ENCODE measurements at regions not wholly inside any gene's neighbourhood (a gene's known extent, or its start where the extent isn't known, plus 50 kb on each side); places are given as distances from the start of the nearest gene placed in this dataset.
A peak's percentile ranks its signal among the peaks of the same experiment; 100 is the strongest.

DNA sequence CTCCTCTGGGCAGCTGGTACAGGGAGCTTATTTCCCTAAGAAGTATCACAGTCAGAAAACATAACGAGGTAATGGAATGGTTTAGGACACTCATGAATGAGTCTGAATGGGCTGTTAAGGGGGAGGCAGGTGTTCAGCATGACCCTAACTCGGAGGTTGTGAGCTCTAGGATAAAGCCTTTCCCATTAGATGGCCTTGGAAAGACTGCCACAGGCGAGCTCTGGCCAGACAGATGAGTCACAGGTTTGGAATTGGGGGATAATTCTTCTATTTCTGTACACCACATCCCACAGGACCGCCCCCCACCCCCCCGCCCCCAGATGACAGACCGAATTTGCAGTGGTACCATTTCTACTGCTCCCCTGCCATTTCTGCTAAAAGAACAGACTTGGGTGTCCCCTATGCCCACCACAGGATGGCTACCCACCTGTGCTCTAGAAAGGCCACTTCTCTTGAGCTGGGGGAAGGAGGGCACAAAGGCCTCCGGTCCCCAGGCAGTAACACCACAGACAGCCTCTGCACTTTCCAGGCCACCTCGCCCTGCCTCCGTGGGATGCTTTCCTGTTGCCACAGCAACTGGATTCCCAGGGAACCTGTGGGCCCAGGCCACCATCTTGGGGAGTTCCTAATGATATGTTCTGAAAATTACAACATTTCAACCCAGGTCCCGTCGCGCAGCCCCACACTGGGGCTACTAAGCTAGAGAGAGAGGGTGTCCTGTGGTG is 76.7 kb downstream of the TRIM29 start:
- DNase-seq (ENCODE audit: low spot score), result peak; percentile 63

DNA sequence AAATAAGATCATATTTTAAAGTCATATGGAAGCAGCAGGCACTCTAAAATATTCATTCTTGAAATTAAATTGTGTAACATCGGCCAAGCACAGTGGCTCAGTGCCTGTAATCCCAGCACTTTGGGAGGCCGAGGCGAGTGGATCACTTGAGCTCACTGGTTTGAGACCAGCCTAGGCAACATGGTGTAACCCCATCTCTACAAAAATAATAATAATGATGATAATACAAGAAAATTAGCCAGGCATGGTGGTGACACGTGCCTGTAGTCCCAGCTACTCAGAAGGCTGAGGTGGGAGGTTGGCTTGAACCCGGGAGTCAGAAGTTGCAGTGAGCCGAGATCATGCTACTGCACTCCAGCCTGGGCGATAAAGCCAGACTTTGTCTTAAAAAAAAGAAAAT is 77.4 kb downstream of the TRIM29 start:
- no peak for DNase-seq (ENCODE audit: low spot score)

DNA sequence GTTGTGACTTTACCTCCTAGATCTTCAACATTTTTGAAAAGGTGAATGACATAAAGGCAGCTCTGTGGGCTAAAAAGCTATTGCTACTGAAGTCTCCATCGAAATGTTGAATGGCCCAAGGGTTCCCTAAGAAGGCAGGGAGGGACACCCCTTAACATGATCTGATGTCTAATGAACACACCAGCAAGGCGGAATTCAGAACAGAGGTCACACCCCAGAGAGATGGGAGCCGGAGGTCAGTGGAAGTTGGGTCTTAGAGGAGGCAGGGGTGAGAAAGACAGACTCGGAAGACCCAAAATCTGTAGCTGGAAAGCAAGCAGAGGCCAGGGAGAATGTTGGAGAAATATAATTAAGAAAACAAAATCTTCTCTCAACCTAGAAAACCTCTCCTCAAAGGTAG is 79.0 kb downstream of the TRIM29 start:
- DNase-seq (ENCODE audit: low spot score), result no peak

DNA sequence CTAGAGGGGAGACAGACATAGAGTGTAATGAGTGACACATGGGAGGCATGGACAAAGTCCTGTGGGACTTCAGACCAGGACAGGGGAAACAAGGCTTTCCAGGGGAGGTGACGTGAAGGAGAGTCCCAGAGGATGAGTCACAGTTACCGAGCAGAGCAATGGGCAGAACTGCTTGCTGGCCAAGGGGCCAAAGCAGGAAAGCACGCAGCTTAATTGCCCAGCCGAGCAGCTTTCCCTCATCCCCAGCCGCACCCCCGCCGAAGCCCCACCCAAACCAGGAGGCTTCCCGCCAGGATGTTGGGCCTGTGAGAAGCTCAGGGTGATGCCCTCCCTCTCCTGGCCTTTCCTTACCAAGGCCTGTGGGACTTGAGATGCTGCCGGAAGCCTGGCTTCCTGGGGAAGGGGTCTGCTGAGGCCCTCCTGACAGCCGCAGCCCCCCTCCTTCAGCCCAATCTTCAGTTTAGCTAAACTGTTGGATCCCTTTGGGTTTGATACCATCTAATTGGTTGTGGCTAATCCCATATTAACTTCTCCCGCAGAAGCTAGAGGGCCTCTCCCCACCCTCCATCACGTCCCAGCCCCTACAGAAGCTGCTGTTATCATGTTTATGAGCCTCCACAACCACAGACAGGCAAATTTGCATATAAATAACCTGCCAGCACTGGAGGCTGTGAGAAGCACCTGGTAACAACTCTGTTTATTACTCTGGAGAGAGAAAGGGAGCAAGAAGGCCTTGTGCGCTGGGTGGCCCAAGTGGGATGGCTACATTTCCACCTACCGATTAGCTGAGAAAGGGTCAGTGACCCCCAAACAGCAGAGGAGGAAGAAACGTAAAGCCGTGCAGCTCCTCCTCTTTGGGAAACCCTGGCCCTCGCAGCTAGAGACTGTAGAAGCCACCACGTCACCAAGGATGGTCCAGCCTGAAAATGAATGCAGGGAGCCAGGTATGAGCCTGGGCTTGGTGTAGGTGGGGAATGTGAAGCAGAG is 80.0 kb downstream of the TRIM29 start:
- DNase-seq (ENCODE audit: low spot score), result peak; percentile 71

DNA sequence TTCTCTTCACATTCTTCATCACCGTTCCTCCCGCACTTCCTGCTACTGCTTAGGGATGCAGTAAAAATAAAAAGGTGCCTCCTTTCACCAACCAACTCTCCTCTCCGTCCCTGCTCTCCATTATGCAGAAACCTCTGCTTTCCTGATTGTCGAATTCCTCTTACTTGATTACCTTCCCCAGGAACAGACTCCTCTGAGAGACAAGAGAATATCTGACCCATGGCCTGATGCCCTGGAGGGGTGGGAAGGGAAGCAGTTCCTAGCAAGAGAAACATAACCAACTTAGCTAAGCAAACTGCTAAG is 80.9 kb downstream of the TRIM29 start:
- DNase-seq (ENCODE audit: low spot score), result no peak

DNA sequence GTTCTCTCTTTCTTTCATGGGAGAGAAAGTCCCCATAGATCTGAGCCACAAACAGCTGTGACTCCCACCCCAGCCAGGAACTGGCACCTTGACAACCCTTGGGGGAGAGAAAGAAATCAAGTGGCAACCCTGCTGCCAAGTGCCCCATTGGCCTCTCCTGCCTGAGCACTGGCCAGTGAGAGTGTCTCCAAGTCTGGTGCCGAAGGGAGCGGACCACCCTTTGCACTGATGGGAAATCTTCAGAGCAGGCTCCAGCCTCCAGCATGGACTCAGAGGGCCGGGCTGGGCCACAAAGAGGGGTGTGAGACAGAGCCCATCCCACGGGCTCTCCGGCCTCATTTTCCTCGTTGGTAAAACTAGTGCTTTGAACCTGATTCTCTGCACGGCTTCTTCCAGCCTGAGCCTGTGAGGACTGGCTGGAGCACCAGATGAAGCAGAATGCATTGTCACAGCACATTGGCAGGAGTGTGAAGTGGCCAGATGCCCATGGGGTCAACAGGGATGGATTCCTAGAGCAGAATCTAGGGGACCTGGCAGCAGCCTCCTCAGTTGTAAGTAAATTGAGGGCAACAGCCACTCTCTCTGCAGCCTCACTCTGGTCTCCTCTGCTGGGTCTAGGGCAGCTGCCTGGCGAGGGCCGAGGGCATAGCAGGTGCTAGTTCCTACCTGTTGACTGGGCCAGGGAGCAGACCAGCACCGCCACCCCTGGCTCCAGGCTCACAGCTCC is 81.4 kb downstream of the TRIM29 start:
- no peak for DNase-seq (ENCODE audit: low spot score)

DNA sequence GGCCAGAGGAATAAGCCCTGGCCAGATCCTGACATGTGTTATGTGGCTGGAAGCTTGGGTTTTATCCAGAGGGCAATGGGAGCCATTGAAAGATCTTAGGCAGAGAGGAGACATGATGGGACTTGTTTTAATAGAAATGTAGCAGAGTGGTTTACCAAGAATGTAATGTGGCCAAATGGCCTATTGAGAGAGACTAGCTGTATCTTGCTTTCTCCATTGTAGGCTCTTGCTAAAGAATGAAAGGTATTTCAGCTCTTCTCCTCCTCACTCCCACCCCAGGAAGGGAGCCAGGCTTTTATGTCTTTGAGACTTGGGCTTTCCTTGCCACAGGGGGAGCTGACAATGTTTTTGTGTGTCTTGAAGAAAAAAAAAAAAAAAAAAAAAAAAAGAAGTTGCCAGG is 82.3 kb downstream of the TRIM29 start:
- DNase-seq (ENCODE audit: low spot score), result no peak

DNA sequence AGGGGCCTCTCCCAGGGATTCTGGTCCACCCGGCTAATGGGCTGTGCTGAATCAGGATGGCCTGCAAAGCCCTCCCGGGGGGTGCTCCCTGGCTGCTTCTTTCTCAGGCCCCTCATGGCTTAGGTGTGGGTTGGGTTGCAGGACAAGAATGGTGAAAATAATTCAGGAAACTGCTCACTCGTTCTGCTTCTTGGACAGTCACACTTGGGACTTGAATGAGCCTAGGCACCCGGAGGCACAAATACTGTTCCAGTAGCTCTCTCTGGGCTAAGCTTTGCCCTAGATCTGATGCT is 83.2 kb downstream of the TRIM29 start:
- no peak for DNase-seq (ENCODE audit: low spot score)

DNA sequence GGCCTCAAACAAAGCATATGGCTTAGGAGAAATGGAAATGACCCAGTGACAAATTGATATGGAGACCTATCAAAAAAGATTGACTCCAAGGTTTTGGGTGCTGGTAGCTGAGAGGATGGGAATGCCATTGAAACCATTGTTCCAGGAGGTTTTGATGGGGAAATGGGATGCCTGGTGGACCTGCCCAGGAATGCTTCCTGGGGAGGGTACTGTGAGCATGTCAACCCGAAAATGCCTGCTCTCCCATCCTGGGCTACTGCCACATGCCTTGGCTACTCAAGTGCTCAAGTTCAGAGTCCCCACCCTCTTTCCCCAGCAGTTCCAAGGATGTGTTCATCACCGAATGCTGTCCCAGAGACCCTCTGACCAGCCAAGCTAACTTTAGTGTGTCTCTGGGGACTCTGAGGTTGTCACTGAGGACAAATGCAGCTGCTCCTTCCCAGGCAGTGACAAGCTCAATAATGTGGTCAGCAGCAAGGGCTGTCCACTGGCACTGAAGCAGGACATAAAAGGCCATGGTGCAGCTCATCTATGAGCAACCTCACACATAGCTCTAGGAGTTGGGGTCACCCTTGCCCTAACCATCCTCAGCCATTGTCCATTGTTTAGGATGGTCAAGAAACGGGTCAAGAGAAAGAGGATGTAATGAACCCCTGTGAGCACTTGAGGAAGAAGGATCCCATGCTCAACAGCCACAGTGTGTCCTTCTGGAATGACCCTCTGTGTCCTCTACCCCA is 83.7 kb downstream of the TRIM29 start:
- no peak for DNase-seq (ENCODE audit: low spot score)

DNA sequence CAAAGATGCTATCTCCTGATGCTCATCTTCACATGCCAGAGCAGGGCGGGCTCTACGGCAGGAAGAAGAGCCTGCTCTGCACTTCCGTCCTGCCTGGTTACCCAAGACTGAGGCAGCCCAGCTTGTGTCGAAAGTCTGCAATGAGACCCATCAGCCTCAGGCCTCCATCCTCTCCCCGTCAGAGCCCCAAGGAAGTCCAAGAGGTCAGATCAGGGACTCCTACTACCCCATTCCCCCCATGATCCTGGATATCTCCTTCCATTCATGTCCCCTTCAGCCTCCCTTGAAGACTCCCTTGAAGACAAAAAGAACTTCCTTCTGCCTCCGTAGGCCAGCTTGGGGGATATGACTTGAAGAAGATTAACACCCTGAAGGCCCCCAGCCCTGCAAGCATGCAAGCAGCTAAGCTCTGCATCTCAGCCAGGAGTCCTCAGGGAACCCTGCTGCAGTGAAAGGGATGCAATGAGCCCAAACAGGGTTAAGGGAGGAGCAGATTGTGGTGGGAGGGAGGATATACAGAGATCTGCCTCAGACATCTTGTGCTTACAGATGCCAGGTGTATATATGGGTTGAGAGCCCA is 85.6 kb downstream of the TRIM29 start:
- DNase-seq (ENCODE audit: low spot score), result no peak

DNA sequence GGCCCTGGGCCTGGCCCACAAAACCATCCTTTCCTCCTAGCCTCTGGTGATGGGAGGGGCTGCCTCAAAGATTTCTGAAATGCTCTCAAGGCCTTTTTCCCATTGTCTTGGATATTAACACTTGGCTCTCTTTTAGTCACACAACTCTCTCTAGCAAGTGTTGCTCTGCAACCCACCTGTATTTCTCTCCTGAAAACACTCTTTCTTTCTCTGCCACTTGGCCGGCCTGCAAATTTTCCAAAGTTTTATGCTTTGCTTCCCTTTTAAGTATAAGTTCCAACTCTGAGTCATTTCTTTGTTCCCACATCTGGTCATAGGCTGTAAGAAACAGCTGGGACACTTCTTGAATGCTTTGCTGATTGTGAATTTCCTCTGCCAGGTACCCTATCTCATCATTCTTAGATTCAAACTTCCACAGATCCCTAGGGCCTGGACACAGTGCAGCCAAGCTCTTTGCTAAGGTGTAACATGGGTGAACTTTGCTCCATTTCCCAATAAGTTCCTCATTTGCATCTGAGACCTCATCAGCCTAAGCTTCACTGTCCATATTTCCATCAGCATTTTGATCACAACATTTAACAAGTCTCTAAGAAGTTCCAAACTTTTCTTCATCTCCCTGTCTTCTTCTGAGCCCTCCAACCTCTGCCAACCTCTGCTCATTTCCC is 93.8 kb downstream of the TRIM29 start:
- no peak for DNase-seq (ENCODE audit: low spot score)

DNA sequence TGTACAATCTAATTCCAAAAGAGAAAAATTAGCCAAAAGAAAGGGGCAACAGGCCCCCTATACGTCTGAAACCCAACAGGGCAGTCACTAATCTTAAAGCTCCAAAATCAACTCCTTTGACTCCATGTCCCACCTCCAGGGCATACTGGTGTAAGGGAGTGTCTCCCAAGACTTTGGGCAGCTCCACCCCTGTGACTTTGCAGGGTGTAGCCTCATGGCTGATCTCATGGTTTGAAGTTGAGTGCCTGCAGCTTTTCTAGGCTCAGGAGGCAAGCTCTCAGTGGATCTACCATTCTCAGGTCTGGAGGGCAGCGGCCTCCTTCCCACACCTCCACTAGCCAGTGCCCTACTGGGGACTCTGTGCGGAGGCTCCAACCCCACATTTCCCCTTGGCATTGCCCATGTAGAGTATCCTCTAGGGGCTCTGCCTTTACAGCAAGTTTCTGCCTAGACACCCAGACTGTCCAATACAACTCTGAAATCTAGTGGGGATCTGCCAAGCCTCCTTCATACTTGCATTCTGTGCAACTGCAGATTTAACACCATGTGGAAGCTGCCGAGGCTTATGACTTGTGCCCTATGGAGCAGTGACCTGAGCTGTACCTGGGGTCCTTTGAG is 94.5 kb downstream of the TRIM29 start:
- no peak for DNase-seq (ENCODE audit: low spot score)

DNA sequence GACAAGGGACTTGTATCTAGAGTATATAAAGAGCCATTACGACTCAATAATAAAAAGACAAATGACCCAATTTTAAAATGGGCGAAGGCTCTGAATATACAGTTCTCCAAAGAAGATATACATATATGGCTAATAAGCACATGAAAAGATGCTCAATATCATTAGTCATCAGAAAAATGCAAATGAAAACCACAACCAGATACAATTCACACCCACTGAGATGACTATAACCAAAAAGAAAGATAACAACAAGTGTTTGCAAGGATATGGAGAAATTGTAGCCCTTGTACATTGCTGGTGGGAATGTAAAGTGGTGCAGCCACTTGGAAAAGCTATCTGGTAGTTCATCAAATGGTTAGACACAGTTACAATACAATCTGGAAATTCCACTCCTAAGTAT is 96.3 kb downstream of the TRIM29 start:
- no peak for DNase-seq (ENCODE audit: low spot score)

DNA sequence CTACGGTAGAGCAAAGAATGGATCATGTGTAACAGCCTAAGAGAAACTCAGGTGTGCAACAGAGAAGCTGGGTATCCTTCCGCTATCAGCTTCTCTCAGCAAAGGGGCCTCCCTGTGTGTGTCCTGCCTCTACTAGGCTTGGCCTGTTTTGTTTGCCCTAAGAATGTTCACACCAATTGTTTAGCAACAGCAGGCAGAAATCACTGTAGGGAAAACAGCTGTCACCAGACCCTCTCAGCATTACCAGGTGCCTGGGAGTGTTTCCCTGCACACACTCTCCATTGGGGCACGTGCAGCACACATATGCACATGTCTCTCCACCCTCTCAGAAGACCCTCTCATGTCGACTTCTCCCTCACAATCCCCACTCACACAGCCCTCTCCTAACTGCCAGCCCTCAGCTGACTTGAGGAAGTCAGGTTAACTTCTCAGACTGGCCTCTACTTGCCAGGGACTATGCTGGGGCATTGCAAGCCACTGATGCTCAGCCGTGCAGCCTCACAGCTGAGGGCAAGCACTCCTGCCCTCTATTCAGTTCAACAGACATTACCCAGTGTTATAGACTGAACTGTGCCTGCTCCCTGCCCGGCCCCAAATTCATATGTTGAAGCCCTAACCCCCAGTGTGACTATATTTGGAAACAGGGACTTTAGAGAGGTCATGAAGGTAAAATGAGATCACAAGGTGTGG is 97.6 kb downstream of the TRIM29 start:
- no peak for DNase-seq (ENCODE audit: low spot score)

DNA sequence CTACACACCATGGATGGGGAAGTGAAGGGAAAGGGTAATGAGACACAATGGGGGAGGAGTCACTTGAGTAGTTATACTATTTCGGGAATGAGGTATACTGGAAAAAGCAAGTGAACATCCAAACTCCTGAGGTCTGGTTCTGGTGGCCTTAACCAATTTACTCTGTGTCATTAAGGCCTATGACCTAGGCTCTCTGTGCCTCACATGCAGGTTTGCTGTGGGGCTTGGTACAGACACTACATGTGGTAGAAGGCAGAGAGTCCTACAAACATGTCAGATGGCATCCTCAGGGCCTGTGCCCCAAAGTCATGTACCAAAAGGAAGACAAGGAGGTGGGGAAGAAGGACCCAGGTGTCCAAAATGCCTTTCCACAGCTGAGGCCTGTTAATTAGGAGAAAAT is 98.9 kb downstream of the TRIM29 start:
- no peak for DNase-seq (ENCODE audit: low spot score)

DNA sequence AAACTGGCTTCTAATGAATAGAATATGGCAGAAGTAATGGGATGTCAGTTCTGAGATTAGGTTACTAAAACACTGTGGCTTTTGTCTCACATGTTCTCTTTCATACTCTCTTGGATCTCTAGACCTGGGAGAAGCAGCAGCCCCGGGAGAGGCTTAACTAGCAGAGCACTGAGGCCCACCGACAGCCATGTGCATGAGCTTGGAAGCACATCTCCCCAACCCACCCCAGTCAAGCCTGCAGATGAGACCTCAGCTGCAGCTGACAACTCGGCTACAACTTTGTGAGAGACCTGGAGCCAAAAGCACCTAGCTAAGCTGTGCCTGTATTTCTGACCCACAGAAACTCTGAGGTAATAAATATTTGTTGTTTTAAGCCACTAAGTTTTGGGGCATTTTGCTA is 100.8 kb downstream of the TRIM29 start:
- DNase-seq (ENCODE audit: low spot score), result no peak

DNA sequence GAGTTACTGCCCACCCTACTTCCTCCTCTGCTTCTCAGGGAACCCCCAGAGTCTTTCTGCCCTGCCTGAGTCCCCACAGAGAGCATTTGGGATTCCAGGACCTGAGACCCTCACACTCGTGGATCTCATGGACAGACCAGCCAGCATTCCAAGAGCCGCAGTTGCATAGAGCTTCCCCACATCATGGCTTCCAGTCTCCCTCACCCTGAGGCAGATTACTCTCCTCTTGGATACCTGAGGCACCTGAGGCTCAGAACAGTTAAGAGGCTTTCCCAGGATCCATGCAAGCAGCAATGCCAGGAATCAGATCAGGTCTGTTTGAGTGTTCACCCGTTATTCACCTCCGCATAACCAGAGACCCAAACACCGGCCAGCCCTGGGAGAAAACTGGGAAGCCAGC is 102.2 kb downstream of the TRIM29 start:
- no peak for DNase-seq (ENCODE audit: low spot score)

DNA sequence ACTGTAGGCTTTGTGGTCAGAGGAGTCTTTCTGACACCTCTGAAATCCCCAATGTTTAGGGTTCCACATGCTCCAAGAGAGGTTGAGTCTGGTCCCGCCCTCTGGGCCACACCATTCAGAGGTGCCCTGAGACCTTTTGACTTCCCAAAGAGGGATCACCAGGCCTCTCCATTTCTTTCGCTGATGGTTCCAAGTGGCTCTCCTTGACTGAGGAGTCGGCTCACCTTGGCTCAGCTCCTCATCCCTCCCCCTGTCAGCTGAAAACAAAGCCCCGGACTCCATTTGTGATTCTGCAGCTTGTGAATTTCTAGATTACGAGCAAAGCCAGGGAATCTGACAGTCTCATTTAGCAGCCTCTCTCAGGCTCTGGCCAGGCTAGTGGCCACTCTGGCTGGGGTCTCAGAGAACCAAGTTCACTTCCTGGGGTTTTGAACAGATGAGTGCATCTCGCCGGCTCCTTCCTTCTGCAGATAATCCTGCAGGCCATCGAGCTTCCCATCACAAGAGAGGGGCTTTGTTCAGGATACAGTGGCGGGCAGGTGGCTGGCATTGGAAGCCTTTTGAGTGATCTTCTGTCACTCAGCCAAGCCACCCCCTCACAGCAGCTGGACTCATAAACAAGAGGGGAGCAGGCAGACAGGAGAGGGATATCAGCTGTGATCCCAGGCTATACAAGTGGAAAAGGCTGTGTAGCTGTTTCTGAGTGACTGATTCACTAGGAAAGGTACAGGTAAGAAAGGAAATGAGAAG is 102.9 kb downstream of the TRIM29 start:
- DNase-seq (ENCODE audit: low spot score), result no peak

DNA sequence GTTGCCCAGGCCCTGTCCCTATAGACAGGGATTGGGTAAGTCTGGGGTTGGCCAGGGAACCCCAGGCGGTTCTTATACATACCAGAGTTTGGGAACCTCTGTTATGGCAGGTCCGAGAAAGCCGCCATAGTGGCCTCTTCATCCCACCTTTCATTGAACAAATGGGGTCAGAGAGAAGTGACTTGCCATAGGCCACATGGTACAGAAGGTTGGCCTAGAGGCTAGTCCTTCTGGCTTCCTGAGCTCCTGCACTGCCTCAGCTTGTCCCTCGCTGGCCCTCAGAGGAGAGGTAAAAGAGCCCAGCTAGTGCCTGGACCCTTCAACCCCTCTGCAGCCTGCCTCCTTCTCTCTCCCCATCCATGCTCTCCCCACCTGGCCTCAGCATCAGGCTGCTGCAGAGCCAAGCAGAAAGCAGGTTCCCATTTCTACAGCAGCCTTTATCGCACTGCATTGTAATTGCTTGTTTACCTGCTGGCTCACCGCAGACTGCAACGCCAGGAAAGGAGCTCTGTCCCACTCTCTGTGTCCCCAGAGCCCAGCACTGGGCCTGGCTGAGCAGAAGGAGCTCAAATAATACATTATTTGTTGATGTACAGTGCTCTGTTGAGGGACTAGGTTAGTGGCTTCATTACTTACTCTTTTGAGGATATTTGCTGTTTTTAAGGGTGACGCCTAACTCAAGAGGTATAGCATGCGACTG is 103.6 kb downstream of the TRIM29 start:
- no peak for DNase-seq (ENCODE audit: low spot score)
